Activated T-helper 1 cell treated with anti-CD3 and anti-CD28 coated beads, Interleukin-12 subunit alpha, Interleukin-12 subunit beta, Interleukin-2, Interleukin-4 antibody, amounts not matched to agents 30 ng/mL and 10 ng/mL and 1 ng/mL, durations not matched to agents 14 hours and 24 hours and 36 hours (primary cell): ENCODE measurements at regions not wholly inside any gene's neighbourhood (a gene's known extent, or its start where the extent isn't known, plus 50 kb on each side); places are given as distances from the start of the nearest gene placed in this dataset.

Experiments used
- DNase-seq: peaks from one replicate; pipeline ENCODE4 v3.0.0; 2021; ENCODE audit warnings: low spot score
- H3K27ac Mint-ChIP-seq: one replicate; pipeline ENCODE4 v1.8.0; 2021; ENCODE audit warnings: mild to moderate bottlenecking, mixed read lengths
- H3K27me3 Mint-ChIP-seq: one replicate; pipeline ENCODE4 v1.8.0; 2022; ENCODE audit warnings: mild to moderate bottlenecking, moderate library complexity, mixed read lengths; ENCODE audit not compliant: insufficient read depth
- H3K36me3 Mint-ChIP-seq: one replicate; pipeline ENCODE4 v1.8.0; 2021; ENCODE audit warnings: low read depth, mixed read lengths
- H3K4me1 Mint-ChIP-seq: one replicate; pipeline ENCODE4 v1.8.0; 2021; ENCODE audit warnings: low read depth, mixed read lengths
- H3K4me3 Mint-ChIP-seq: one replicate; pipeline ENCODE4 v1.8.0; 2021; ENCODE audit warnings: mild to moderate bottlenecking, moderate library complexity, mixed read lengths
- H3K9me3 Mint-ChIP-seq: one replicate; pipeline ENCODE4 v1.8.0; 2021; ENCODE audit warnings: mixed read lengths
- intact Hi-C: fragments of 100-400 bp; cut with micrococcal nuclease; formaldehyde crosslinking; loops from one replicate; pipeline ENCODE4 v1.15.1; 2024

DNA sequence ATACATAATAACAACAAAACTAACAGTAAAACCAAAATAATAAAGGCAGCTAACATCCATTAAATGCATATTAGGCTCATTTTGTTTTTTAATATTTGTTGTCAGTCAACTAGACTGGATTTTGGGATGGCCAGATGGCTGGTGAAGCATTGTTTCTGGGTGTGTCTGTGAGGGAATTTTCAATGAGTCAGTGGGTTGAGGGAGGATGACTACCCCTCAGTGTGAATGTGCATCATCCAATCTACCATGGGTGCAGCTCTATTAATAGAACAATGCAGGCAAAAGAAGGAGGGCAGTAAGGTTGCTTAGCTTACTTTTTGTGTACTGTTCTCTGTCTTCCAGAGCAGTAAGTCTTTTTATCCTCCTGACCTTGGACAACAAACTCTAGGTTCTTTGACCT lies 484.2 kb upstream of the HS3ST1 start:
- Mint-ChIP-seq H3K4me3 (no peak overlapping the region), H3K9me3 (peaks cover 6% of the 10 kb centered on the region), H3K36me3 (no peaks in the 10 kb centered on the region), H3K27ac (no peak overlapping the region), H3K4me1 (no peaks in the 10 kb centered on the region), H3K27me3 (no peaks in the 10 kb centered on the region)
- DNase-seq, result no peak
- intact Hi-C loops, result no loop called here

DNA sequence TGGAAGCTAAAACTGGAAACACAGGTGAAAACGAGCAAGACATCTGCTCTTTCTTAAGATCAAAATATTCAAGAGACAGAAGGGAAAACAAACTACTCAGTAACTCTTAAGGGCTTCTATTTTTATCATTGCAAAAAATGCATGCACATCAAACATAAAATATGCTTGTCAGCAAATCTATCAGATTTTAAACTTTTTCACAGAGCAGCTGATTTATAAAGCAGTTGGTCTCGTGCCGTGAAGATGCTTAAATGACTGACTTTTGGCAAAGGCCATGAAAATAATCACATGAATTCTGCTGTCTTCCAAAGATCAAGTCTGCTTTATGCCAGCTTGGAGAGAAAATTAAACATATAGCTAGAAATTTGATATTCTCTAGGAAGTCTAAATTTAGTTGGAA lies 482.1 kb upstream of the HS3ST1 start:
- Mint-ChIP-seq H3K27me3 (no peaks in the 10 kb centered on the region), H3K4me3 (no peak overlapping the region), H3K4me1 (no peaks in the 10 kb centered on the region), H3K27ac (no peak overlapping the region), H3K9me3 (no peaks in the 10 kb centered on the region), H3K36me3 (no peaks in the 10 kb centered on the region)
- intact Hi-C loops, result no loop called here
- no peak for DNase-seq

DNA sequence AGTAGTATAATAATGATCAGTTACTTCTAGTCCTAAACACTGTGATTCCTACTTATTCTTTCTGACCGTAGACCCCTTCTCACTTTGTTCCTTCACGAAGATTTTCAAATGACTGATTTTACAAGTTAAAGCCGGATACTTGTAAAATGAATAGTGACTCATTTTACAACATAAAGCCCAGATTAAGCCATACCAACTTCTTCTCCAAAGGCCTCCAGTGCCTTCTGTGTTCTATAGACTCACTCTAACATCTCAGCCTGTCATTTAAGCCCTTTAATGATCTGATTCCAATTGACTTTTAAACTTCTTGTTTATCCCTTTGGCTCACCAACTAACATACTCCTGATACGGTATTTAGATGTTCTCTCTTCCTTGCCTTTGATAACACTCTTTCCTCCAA lies 480.0 kb upstream of the HS3ST1 start:
- DNase-seq, result no peak
- no peak overlapping the region for H3K27ac Mint-ChIP-seq
- intact Hi-C loops, result no loop called here
- H3K4me1 Mint-ChIP-seq, result no peaks in the 10 kb centered on the region
- no peaks in the 10 kb centered on the region for H3K36me3 Mint-ChIP-seq
- no peak overlapping the region for H3K4me3 Mint-ChIP-seq
- H3K27me3 Mint-ChIP-seq, result no peaks in the 10 kb centered on the region
- H3K9me3 Mint-ChIP-seq, result no peaks in the 10 kb centered on the region

- DNase-seq, result no peak
- H3K27me3 Mint-ChIP-seq, result no peaks in the 10 kb centered on the region
- no peaks in the 10 kb centered on the region for H3K36me3 Mint-ChIP-seq
- no peak overlapping the region for H3K27ac Mint-ChIP-seq
- H3K4me3 Mint-ChIP-seq, result no peak overlapping the region
- no peaks in the 10 kb centered on the region for H3K9me3 Mint-ChIP-seq
- H3K4me1 Mint-ChIP-seq, result no peaks in the 10 kb centered on the region
- intact Hi-C loops, result no loop called here
These were observed 479.5 kb upstream of the HS3ST1 start for GRCh38 chr4:11908205-11908604.

DNA sequence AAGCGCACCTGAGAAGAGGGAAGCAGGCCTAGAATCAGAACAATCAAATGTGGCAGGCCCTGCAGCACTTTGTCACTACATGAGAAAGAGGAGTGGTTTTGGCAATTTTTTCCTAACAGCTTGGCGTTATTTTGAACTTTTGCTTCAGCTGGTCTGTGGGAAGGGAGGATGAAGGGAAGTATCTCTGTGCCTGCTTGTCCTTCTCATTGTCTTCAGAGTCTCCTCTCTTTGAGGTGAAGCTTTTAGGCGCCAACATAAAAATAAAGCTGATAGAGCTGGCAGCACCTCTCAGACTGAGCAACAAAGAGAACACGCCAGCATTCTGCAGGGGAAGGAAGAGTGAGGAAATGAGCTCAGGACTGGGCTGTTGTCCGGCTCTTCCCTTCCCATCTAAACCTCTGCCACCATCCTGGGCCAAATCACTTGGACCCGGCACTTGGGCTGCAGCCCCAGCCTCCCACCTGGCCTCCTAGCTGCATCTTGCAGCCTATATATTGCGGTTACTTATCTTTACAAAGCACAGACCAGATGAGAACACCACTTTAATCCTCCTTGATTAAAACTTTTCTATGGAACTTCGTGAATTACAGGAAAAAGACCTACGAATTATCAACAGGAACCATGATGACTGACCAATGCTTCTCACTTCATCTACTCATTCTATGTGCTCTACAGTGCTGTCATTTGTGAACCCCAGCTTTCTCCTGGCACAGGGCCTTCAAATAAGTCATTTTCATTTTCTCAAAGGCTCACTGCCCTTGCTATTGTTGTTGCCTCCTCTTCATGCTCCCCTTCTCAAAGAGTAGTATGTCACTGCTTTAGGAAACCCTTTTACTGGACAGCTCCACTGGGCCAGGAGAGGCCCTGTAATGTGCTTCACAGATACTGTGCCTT lies 476.4 kb upstream of the HS3ST1 start:
- Mint-ChIP-seq H3K4me3 (no peak overlapping the region), H3K27me3 (no peaks in the 10 kb centered on the region), H3K27ac (no peak overlapping the region), H3K4me1 (no peaks in the 10 kb centered on the region), H3K9me3 (no peaks in the 10 kb centered on the region), H3K36me3 (no peaks in the 10 kb centered on the region)
- no peak for DNase-seq
- intact Hi-C loops, result no loop called here

DNA sequence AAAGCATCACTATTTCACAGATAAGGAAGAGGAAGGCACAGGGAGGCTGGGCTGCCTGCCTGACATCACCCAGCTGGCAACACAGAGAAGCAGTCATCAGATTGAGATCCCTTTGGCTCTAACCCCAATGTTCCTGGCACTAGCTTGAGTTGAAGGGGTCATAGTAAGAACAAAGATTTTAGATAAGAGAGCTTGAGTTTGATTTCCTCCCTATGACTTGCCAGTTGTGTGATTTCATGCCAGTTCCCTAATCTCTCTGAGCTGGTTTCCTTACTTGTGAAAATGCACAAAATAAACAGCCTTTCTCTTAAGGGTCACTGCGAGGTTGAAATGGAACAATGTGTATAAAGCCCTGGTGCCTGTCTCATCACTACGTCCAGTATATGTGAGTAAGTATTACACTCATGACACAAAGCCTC lies 475.4 kb upstream of the HS3ST1 start:
- Mint-ChIP-seq H3K9me3 (no peaks in the 10 kb centered on the region), H3K27me3 (no peaks in the 10 kb centered on the region), H3K27ac (no peak overlapping the region), H3K4me3 (no peak overlapping the region), H3K36me3 (no peaks in the 10 kb centered on the region), H3K4me1 (no peaks in the 10 kb centered on the region)
- DNase-seq, result no peak
- intact Hi-C loops, result no loop called here

DNA sequence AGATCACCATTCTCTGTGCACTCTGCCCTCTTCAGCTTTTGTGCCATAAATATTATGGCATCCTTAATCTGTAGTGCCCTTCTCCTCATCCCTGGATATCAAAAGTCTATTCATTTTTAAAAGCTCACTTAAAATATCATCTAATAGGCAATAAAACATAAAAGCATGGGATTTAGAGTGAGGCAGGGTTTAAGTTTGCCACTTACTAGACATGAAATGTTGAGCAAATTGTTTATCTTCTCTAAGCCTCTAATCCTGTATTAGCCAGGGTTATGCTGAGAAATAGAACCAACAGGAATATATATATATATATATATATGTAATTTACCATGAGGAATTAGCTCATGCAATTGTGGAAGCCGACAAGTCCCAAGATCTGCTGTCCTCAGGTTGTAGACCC lies 472.4 kb upstream of the HS3ST1 start:
- Mint-ChIP-seq H3K27ac (no peak overlapping the region), H3K27me3 (no peaks in the 10 kb centered on the region), H3K36me3 (no peaks in the 10 kb centered on the region), H3K9me3 (no peaks in the 10 kb centered on the region), H3K4me3 (no peak overlapping the region), H3K4me1 (no peaks in the 10 kb centered on the region)
- DNase-seq, result no peak
- intact Hi-C loops, result no loop called here

DNA sequence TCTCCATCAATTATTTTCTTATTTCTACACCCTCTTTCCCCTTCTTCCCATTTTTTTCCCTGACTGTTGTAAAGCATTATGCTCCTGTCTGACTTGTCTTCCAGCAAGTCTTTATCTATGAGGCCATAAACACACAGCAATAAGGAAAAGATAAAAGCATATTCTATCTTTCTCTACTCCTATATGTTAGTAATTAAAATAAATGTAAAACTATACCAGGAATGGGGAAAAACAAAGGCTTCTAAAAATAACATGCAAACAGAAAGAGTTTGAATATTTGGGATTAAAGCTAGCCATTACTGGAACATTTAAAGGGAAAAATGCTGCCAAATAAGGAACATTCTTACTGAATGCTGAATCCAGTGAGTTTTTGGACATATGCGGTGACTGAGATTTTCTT lies 471.7 kb upstream of the HS3ST1 start:
- intact Hi-C loops, result no loop called here
- no peaks in the 10 kb centered on the region for H3K27me3 Mint-ChIP-seq

DNA sequence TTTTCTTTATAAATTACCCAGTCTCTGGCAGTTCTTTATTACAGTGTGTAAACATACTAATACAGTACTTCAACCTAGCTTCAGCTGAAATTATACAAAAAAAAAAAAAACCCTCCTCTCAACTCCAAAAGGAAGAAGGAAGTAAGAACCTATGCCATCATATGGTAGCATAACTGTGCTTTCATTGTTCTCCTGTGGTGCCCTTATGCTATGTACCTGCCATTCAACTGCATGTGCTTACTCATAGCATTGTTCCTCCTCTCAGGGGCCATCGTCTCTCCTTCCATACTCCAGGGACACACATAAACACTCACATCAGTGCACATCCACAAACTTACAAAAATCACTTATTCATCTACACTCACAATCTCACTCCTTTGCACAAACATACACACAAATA lies 470.1 kb upstream of the HS3ST1 start:
- H3K36me3 Mint-ChIP-seq, result no peaks in the 10 kb centered on the region

More for the DNA sequence above, 471.7 kb upstream of the HS3ST1 start:
- Mint-ChIP-seq H3K27ac (no peak overlapping the region), H3K9me3 (no peaks in the 10 kb centered on the region), H3K36me3 (no peaks in the 10 kb centered on the region), H3K4me3 (no peak overlapping the region), H3K4me1 (no peaks in the 10 kb centered on the region)
- no peak for DNase-seq

GRCh38 chr4:11895766-11896165 lies 467.1 kb upstream of the HS3ST1 start:
- Mint-ChIP-seq H3K9me3 (no peaks in the 10 kb centered on the region), H3K27me3 (no peaks in the 10 kb centered on the region), H3K4me1 (no peaks in the 10 kb centered on the region), H3K27ac (no peak overlapping the region), H3K36me3 (no peaks in the 10 kb centered on the region), H3K4me3 (no peak overlapping the region)
- no peak for DNase-seq
- intact Hi-C loops, result no loop called here

More for the DNA sequence above, 470.1 kb upstream of the HS3ST1 start:
- DNase-seq, result no peak
- Mint-ChIP-seq H3K9me3 (no peaks in the 10 kb centered on the region), H3K4me1 (no peaks in the 10 kb centered on the region), H3K4me3 (no peak overlapping the region), H3K27me3 (no peaks in the 10 kb centered on the region), H3K27ac (no peak overlapping the region)
- intact Hi-C loops, result no loop called here

- H3K4me3 Mint-ChIP-seq, result no peak overlapping the region
- H3K27me3 Mint-ChIP-seq, result no peaks in the 10 kb centered on the region
- no peaks in the 10 kb centered on the region for H3K36me3 Mint-ChIP-seq
- intact Hi-C loops, result no loop called here
- no peaks in the 10 kb centered on the region for H3K9me3 Mint-ChIP-seq
- H3K27ac Mint-ChIP-seq, result no peak overlapping the region
- no peaks in the 10 kb centered on the region for H3K4me1 Mint-ChIP-seq
- no peak for DNase-seq
These were observed 466.3 kb upstream of the HS3ST1 start for GRCh38 chr4:11894977-11895376.

DNA sequence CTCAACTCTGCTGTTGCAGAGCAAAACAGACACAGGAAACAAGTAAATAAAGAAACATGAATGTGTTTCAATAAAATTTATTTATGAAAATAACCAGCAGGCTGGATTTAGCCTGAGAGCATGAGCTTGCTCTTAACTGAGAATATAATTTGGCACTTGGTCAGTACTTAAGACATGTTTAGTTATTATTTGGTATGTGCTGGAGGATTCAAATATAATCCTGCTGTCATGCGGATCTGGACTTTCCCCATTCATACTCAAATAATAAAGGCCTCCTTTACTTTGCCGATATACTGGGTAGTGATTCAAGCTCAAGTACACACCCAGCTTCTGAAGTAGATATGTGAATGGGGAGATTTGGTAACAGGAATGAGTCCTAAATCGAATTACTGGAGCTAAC lies 465.5 kb upstream of the HS3ST1 start:
- Mint-ChIP-seq H3K9me3 (no peaks in the 10 kb centered on the region), H3K27me3 (no peaks in the 10 kb centered on the region), H3K4me3 (no peak overlapping the region), H3K4me1 (no peaks in the 10 kb centered on the region), H3K36me3 (no peaks in the 10 kb centered on the region), H3K27ac (no peak overlapping the region)
- DNase-seq, result no peak
- intact Hi-C loops, result no loop called here

DNA sequence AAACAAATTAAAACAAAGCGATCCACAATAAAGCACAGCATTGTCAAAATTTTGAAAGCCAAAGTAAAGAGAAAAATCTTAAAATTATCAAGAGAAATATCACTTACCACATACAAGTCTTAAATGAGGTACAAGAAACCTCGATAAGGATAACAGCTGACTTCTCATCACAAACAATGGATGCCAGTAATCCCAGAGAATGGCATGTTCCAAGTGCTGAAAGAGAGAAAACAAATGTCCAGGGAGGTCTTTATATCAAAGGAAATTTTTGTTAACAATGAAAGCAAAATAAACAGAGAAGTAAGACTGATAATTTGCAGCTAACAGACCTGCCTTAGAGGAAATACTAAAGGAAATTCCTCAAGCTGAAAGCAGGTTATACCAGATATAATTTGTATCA lies 460.4 kb upstream of the HS3ST1 start:
- Mint-ChIP-seq H3K4me1 (no peaks in the 10 kb centered on the region), H3K9me3 (no peaks in the 10 kb centered on the region), H3K4me3 (no peak overlapping the region), H3K27me3 (no peaks in the 10 kb centered on the region), H3K36me3 (no peaks in the 10 kb centered on the region), H3K27ac (no peak overlapping the region)
- DNase-seq, result no peak
- intact Hi-C loops, result no loop called here

GRCh38 chr4:11881947-11882346 lies 453.3 kb upstream of the HS3ST1 start:
- no peak overlapping the region for H3K27ac Mint-ChIP-seq

More at GRCh38 chr4:11881947-11882346, 453.3 kb upstream of the HS3ST1 start:
- intact Hi-C loops, result no loop called here
- DNase-seq, result no peak
- Mint-ChIP-seq H3K36me3 (no peaks in the 10 kb centered on the region), H3K4me3 (no peak overlapping the region), H3K27me3 (no peaks in the 10 kb centered on the region), H3K9me3 (peaks cover 2% of the 10 kb centered on the region), H3K4me1 (no peaks in the 10 kb centered on the region)
